Epidermal melanocyte (primary cell): ENCODE measurements at regions not wholly inside any gene's neighbourhood (a gene's known extent, or its start where the extent isn't known, plus 50 kb on each side); places are given as distances from the start of the nearest gene placed in this dataset.

Source experiments
- DNase-seq: peaks from one replicate; pipeline ENCODE4 v3.0.0; 2011; ENCODE audit warnings: low spot score; ENCODE audit not compliant: insufficient read length

GRCh38 chr12:29033519-29033918, 115.6 kb upstream of the FAR2 start:
- no peak for DNase-seq

DNA sequence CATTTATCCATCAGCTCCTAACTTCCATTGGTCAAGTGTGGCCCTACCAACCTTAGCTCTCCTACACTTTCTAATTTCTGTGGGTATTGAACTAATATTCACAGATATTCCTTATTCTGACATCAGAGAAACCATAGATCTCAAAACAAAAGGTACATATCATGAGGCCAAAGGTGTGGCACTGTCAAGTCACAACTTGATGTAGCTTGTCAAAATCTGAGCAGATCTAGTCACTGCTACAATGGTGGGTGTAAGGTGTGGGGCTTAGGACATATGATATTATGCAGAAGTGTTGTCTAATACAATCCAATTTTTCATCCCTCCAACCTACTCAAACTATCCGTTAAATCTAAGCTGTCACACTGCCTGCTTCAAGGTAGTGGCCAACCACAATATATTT, 114.0 kb upstream of the FAR2 start:
- DNase-seq = no peak

GRCh38 chr12:29039013-29039412, 110.1 kb upstream of the FAR2 start:
- no peak for DNase-seq

- DNase-seq = no peak
Measured at GRCh38 chr12:29041621-29042020, 107.5 kb upstream of the FAR2 start.

DNA sequence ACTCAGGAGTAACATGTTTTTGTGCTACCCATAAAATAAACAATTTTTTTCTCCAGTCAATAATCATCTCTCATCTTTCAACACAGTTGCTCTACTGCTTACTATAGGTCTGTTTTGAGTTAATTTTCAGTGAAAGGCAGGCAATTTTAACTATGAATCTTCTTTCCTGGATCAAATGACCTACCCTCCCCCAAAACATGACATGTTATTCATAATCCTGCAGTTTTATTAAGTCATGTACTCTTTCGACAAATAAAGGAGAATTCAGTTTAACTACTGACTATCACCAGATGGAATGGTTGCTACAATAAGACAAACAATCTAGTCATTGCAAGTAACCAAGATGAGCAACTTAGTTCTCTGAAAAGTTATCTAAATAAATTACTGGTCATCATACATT, 106.0 kb upstream of the FAR2 start:
- DNase-seq = no peak

- DNase-seq = no peak
Measured at GRCh38 chr12:29044799-29045198, 104.3 kb upstream of the FAR2 start.

DNA sequence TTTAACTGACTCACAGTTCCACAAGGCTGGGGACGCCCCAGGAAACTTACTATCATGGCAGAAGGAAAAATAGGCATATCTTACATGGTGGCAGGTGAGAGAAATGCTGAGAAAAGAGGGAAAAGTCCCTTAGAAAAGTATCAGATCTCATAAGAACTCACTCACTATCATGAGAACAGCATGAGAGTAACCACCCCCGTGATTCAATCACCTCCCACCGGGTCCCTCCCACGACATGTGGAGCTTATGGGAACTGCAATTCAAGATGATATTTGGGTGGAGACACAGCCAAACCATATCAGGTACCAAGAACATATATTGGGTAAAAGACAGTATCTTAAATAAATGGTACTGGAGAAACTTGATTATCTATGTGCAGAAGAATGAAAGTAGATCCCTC, 100.3 kb upstream of the FAR2 start:
- DNase-seq = no peak

- no peak for DNase-seq
Measured at GRCh38 chr12:29050503-29050902, 98.6 kb upstream of the FAR2 start.

- no peak for DNase-seq
Measured at GRCh38 chr12:29051221-29051620, 97.9 kb upstream of the FAR2 start.

GRCh38 chr12:29053567-29053966, 95.5 kb upstream of the FAR2 start:
- DNase-seq = no peak

DNA sequence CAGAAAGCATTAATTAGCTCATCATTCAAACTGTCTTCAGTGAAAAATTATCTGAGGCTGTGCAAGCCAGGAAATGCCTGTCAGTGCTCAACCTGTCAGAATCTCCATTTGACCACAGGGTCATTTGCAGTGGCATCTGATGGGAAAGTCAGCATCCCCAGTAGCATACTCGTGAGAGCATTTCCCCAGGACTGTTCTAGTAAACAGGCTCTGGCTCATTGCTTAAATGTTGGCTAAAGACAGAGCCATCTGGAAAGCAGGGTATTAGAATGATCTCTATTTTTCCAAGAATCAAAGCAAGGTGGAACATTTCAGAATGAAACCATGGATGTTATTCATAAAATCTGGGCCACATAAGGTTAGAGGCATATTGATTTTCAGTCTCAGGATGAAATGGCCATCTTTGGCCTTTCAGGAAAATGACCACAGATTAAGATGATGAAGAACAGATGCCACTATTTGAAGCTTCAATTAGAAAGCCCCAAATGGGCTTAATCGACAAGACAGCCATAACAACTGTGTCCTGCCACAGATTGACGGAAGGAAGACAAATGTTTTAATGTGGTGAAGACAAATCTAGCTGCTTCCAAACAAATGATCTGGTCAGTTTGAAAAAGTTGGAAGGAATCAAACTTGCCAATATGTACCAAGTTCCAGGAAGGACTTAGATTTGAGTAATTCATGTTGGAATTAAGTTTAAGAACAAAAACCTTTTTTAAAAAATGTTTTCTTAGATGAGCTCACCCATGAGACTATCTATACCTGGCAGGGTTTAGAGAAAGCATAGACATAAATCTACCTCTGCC, 94.0 kb upstream of the FAR2 start:
- peak; percentile 36 for DNase-seq

DNA sequence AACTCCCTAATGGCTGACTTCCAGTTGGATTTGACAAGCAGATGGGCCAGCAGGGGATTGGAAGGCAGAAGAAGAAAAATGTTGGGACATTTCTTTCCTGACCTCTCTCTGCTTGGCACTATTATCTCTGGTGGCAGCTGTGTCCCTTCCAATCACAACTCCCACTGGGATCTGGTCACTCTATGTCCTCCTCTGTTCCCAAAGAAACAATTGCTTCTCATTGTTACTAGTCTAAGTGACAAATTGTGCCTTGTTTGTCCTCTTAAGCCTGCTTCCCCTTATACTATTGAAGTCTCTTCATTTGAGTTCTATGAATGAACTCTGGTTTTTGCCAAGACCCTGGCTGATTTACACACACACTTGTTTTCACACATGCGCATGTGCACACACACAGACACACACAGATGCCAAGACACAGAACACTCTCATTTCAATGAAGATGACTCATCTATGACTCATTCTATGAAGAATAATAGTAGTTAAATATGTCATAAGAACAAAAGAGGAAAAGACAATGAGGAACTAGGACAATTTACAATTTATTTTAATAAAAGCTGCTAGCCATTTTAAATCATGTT, 83.0 kb upstream of the FAR2 start:
- DNase-seq = no peak

DNA sequence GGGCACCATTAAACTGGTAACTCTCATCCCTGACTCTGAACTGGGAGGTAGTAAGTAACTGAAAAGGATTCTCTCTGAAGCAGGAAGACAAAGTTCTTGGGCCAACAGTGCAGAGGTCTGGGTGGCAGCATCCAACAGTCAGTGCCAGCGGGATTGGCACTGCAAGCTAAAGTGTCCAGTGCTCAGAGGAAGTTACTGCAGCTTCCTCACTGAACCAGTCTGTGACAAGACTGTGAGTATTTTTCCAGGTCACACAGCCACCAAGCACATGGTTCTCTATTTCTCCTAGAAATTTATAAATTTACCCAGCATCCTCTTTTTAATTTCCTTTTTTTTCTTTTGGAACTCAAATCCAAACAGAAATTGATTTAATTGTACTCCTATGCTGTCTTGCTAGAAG, 81.6 kb upstream of the FAR2 start:
- no peak for DNase-seq

DNA sequence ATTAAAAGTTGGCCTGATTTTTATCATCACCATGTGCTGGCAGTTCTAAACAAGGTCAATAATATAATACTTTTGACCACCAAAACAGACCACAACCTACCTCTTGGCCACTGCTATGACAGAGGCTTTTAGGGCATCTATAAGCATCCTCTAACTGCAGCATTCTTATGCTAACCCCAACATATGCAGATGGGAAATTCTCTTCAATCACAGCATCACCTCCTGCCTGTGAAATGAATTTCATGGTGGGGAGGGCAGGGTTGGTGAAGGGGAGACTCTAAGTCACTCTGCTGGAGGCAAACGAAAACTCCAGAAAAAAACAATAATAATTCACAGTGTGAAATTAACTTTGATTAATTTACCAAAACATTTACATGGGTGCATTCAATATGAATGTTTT, 78.8 kb upstream of the FAR2 start:
- DNase-seq = no peak

- no peak for DNase-seq
Measured at GRCh38 chr12:29071099-29071498, 78.0 kb upstream of the FAR2 start.

- DNase-seq = no peak
Measured at GRCh38 chr12:29072631-29073030, 76.4 kb upstream of the FAR2 start.

- no peak for DNase-seq
Measured at GRCh38 chr12:29073631-29074239, 75.3 kb upstream of the FAR2 start.

- DNase-seq = no peak
Measured at GRCh38 chr12:29081101-29081500, 68.0 kb upstream of the FAR2 start.

DNA sequence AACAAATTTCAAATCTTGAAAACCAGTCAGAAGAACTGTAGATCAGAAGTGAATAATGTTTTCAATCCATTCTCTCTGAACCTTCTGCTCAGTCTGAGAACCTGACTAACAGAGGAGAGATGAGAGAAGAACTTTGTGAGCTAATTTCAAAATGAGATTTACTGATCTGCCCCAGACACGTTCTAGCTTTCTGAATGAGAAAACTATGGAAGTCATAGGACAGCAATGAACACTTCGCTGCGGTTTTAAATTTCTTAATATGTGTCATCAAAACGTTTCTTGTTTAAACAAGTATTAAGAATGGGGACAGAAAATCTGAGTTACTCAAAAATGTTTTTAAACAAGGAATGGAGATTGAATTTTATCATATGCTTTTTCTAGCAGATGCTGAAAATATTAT, 66.6 kb upstream of the FAR2 start:
- DNase-seq = no peak

DNA sequence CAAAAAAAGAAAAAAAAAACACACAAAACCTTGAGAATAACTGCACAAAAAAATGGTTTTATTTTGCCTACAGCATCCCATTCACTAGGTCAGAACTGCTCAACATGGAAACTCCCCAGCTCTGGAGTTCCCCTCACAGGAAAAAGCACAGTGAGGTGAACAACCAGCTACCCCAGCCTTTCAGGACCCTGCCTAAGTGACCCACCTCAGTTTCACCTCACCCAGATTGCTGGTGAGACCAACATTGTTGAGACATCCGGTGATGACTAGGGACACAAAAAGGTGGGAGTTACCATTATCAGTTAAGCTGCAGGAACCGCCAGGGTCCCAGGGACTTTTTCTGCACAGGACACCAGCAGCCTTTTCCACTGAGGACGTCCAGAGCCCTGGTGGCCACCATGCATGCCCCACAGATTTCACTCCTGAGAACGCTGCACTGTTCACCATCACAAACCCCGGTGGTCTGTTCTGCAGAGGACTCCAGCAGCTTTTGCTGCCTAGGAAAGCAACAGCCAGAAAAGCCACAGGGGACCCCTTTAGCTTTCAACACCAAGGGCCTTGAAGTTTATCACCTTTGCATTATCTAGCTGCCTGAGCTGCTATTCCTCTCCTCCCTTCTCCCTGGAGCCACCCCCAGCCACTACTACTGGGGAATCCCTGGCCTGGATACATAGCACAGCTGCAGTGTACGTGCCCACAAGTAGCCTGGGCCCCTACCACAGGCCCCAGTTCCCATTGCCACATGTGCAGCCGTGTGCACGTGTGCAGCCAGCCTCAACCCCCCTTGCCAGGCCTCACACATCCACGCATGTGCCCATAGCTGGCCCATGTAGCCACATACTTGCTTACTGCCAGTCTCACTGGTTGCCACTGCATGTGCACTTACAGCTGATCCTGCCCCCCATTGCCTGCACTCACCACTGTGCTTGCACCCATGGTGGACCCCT, 62.5 kb upstream of the FAR2 start:
- no peak for DNase-seq

GRCh38 chr12:29088611-29089219, 60.4 kb upstream of the FAR2 start:
- no peak for DNase-seq
